HCT116 (cell line): ENCODE measurements at regions not wholly inside any gene's neighbourhood (a gene's known extent, or its start where the extent isn't known, plus 50 kb on each side); places are given as distances from the start of the nearest gene placed in this dataset.

Source experiments
- CEBPB ChIP-seq: IDR thresholded peaks from 2 replicates; pipeline ENCODE4 v1.6.1; 2012; ENCODE audit warnings: low read depth
- CTCF ChIP-seq, 3 experiments: fragments of 200-600 bp in 1 of 3; sonication (generic) in 1 of 3; IDR thresholded peaks in 2 of 3; conservative IDR thresholded peaks in 1 of 3; 2 replicates each; pipeline ENCODE4 v1.5.1; 2012 to 2017; ENCODE audit warnings: low read depth in 2 of 3, low read length in 2 of 3, antibody characterized with exemption in 1 of 3, borderline replicate concordance in 1 of 3, control low read depth in 1 of 3, mild to moderate bottlenecking in 1 of 3, mixed read lengths in 1 of 3, mixed run types in 1 of 3, moderate library complexity in 1 of 3; ENCODE audit not compliant: insufficient read depth in 1 of 3
- EGR1 ChIP-seq: IDR thresholded peaks from 2 replicates; pipeline ENCODE4 v1.6.1; 2012; ENCODE audit warnings: low read depth
- EZH2 ChIP-seq: fragments of 200-600 bp; sonication (generic); IDR thresholded peaks from 2 replicates; pipeline ENCODE4 v1.6.1; 2017; ENCODE audit warnings: antibody characterized with exemption, mixed run types
- POLR2A ChIP-seq: IDR thresholded peaks from 2 replicates; pipeline ENCODE4 v1.7.0; 2011; ENCODE audit warnings: borderline replicate concordance; ENCODE audit not compliant: insufficient read depth, insufficient read length; ENCODE audit errors: extremely low read depth
- RAD21 ChIP-seq: IDR thresholded peaks from 2 replicates; pipeline ENCODE4 v1.6.1; 2012; ENCODE audit warnings: low read depth, mild to moderate bottlenecking
- REST ChIP-seq: IDR thresholded peaks from 2 replicates; pipeline ENCODE4 v1.6.1; 2012; ENCODE audit warnings: low read depth
- SRF ChIP-seq: IDR thresholded peaks from 2 replicates; pipeline ENCODE4 v1.6.1; 2012; ENCODE audit warnings: low read depth
- YY1 ChIP-seq: IDR thresholded peaks from 2 replicates; pipeline ENCODE4 v1.6.1; 2011; ENCODE audit warnings: low read length, low read depth, moderate library complexity, mild to moderate bottlenecking; ENCODE audit not compliant: insufficient replicate concordance; ENCODE audit errors: extremely low read depth

- TF ChIP-seq CTCF (IDR thresholded peaks at IDR 0.05 in 2 of 3, conservative IDR thresholded peaks at IDR 0.05 in 1 of 3; ENCODE audit: borderline replicate concordance in 1 of 3, insufficient read depth in 1 of 3, low read depth in 2 of 3, low read length in 2 of 3) (no peak), RAD21 (no peak), EZH2 (no peak), POLR2A (no peak), YY1 (no peak), REST (no peak), EGR1 (no peak), SRF (no peak), CEBPB (no peak)
These were observed 584.3 kb upstream of the PIK3C3 start for GRCh38 chr18:41370740-41371139.
